Stimulated activated CD8-positive, alpha-beta memory T cell treated with anti-CD3 and anti-CD28 coated beads, Interleukin-7, amount 100 ng/mL, for 4 hours (primary cell): ENCODE measurements at regions not wholly inside any gene's neighbourhood (a gene's known extent, or its start where the extent isn't known, plus 50 kb on each side); places are given as distances from the start of the nearest gene placed in this dataset.
"Not testable (repeated sequence)": the region's sequence is repeated elsewhere in the genome, so short reads cannot be mapped to it uniquely, and the experiment has no call there.

Experiments
- DNase-seq, 2 donors: peaks; one replicate each; pipeline ENCODE4 v3.0.0-alpha.2; 2020; ENCODE audit warnings: low read depth in 2 of 2

DNA sequence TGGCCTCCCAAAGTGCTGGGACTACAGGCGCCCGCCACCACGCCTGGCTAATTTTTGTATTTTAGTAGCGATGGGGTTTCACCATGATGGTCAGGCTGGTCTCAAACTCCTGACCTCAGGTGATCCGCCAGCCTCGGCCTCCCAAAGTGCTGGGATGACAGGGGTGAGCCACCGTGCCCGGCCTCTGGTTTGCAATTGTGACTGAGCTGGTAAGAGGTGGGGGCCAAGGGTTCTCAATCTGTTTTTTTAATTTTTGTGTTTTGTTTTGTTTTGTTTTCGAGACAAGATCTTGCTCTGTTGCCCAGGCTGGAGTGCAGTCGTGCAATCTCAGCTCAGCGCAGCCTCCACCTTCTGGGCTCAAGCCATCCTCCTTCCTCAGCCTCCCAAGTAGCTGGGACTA, 196.2 kb downstream of the CRLF2 start:
- DNase-seq = not testable (repeated sequence)

DNA sequence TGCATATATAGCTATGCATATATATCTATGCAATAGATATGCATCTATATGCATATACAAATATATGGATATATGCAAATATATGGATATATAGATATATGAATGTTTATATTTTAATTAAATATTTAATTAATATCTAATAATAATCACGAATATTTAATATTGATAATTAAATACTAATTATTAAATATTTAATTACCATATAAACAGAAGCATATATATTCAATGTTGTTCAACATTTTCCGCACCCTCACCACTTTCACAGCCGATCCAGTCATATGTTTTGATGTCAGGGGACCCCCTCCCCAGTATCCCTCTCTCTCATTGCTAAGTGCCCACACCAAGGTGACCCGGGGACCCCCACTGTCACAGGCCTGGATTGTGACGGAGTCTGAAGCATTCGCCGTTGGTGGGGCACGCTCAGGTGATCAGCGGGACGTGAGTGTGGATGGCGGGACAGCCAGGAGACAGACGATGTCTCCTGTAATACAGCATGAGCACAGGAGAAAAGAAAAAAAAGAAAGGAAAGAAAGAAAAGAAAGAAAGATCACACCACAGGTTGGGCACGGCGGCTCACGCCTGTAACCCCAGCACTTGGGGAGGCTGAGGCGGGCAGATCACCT, 199.7 kb downstream of the CRLF2 start:
- no peak for DNase-seq

DNA sequence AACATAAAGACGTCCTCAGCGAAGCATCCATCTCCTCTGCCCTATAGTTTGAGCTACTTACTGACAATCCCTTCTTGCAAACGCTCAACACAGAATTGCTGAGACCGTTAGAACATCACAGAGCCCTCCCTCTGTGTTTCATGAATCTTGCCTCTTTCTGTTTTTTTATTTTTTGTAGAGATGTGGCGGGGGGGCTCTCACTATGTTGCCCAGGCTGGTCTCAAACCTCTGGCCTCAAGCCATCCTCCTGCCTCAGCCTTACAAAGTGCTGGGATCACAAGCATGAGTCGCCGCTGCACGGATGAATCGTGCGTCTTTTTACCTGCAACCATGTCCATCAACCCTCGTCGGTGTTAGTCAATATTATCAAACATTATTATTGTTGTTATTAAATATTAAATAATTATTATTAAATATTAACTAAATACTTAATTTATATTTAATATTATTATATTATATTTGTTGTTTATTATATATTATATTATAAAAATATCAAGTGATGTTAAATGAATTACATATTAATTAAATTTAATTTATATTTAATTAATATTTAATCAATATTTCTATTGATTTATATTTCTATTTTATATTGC, 200.7 kb downstream of the CRLF2 start:
- no peak for DNase-seq

DNA sequence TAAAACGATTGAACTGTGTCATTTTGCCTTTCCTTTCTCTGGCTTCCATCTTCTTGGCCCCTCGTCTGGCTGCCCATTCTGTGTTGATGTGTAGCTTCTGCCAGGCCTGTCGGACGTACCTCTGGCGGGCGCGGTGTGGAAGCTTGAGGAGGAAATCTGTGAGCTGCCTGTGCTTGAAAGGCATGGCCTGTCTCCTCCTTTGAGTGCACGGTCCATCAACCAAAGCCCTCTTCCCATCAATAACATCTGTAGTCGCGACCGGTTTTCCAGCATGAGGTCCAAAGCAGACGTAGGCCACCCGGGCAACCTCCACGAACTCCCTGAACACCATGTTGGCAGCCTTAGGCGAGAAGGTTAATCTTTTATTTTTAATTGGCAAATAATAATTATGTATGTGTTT, 202.7 kb downstream of the CRLF2 start:
- no peak for DNase-seq

DNA sequence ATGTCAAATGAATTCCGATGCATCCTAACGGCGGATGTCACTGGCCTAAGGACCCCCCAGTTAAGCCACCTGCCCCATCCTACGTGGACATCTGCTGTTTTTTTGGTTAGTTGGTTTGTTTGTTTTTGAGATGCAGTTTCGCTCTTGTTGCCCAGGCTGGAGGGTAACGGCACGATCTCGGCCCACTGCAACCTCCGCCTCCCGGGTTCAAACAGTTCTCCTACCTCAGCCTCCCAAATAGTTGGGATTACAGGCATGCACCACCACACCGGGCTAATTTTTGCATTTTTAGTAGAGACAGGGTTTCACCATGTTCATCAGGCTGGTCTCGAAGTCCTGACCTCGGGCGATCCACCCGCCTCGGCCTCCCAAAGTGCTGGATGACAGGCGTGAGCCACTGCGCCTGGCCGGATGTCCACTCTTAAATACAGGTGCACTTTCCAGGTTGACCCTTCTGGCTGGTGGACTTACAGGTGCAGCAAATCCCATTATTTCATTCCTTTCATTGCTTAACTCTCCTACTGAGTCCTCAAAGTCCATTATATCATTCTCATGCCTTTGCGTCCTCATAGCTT, 206.2 kb downstream of the CRLF2 start:
- no peak for DNase-seq

DNA sequence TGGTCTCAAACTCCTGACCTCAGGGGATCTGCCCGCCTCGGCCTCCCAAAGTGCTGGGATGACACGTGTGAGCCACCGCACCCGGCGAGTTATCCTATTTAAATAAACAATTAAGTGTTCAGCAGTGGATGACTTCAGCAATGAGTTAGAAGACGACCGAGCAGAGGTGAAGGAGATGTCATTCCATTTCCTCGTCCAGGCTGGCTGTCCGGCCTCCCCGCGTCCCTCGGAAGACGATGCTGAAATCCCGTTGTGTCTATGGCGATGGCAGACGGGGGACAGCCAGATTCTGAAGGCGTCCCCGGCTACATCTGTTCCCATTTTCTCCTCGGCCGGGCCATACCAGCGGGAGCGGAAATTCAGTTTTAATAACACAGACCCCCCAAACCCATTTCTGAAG, 209.8 kb downstream of the CRLF2 start:
- DNase-seq = no peak

DNA sequence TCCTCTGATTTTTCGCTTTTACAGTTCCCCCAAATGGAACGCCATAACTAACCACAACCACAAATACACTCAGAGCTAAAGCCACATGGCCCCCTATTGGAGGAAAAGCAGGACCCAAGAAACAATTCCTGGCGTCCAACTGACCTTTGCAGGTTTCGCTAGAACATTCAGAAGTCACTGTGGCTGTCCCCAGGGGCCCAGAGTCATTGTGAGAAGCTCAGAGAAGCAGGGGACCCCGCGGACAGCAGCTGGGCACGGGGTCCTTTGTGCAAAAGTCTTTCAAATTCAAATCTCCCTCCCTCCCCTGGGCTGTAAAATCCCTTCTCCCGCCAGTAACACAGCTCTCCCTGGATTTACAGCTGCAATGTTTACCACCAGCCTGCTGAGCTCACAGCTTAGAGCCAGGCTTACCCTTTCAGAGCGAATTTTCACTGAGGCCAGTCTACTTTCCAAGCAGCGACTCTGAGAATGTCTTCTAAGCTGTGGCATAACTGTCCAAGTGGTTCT, 214.8 kb downstream of the CRLF2 start:
- DNase-seq = no peak

DNA sequence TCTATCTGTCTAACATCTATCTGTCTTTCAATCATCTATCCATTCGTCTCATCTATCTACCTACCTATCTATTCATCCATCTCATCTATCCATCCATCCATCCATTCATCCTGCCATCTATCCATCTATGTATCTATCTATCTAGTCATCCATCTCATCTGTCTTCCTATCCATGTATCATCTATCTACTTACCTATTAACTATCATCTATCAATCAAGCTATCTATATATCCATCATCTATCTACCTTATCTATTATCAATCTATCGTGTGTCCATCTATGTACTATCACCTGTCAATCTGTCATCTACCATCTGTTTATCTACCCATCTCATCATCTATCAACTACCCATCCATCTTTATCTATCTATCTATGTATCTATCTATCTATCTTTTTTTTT, 217.7 kb downstream of the CRLF2 start:
- DNase-seq = no peak

DNA sequence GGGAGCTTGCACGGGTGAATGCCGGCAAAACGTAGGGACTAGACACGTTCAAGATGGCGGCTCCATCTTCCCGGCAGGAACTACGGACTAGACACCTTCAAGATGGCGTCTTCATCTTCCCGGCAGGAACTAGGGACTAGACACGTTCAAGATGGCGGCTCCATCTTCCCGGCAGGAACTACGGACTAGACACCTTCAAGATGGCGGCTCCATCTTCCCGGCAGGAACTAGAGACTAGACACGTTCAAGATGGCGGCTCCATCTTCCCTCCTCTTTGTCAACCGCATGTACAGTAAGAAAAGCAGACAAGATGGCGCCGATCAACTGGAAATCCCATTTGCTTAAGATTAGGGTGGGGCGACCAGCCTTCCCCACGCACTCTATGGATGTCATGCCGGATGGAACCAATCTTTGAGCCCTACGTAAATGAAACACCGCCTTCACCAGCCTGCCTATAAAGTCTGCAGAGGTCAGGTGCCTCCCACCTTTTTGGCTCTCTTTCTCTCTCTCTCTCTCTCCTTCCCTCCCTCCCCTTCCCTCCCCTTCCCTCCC, 222.4 kb downstream of the CRLF2 start:
- peak; percentile 6 to 72 for DNase-seq

DNA sequence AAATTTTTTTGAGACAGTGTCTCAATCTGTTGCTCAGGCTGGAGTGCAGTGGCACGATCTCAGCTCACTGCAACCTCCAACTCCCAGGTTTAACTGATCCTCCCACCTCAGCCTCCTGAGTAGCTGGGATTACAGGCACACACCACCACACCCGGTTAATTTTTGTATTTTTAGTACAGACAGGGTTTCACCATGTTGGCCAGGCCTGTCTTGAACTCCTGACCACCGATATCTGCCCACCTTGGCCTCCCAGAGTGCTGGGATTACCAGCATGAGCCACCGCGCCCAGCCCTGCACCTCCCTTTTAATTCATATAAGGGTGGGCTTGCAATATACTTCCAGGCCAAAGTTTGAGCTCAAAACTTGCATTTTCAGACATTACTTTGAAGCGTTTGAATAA, 223.9 kb downstream of the CRLF2 start:
- not testable (repeated sequence) for DNase-seq

DNA sequence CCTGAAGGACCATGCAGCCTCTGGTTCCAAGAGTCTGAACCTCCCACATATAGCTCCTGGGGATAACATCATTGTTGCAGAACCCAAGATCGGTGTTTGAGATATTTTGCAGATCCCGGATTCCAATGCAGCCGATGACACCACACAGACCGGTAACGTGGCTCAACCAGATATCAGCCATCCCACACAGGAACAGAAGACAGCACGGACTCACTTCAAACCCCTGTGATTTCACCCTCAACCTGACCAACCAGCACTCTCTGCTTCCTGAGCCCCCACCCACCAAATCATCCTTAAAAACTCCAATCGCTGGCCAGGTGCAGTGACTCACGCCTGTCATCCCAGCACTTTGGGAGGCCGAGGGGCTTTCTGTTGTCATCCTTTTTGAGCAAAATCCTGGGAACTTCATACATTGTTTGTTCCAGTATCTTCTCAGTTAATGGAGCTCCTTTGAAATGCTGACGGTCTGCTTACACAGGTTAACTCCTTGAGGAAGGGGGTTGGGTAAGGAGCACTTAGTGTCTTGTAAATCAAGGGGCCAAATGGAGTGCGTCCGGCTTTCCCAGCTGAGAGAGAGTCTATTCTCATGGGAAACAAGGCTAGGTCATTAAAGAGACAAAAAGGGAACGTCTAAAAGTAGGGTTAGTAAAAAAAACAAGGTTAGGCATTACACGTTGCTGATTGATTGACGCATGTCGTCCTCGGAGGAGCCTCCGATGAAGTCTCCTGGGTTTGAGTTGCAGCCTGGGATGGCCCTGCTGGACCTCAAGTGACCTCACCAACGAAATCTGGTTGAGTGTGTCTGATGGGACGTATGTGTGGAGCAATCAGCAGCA, 230.4 kb downstream of the CRLF2 start:
- no peak for DNase-seq

DNA sequence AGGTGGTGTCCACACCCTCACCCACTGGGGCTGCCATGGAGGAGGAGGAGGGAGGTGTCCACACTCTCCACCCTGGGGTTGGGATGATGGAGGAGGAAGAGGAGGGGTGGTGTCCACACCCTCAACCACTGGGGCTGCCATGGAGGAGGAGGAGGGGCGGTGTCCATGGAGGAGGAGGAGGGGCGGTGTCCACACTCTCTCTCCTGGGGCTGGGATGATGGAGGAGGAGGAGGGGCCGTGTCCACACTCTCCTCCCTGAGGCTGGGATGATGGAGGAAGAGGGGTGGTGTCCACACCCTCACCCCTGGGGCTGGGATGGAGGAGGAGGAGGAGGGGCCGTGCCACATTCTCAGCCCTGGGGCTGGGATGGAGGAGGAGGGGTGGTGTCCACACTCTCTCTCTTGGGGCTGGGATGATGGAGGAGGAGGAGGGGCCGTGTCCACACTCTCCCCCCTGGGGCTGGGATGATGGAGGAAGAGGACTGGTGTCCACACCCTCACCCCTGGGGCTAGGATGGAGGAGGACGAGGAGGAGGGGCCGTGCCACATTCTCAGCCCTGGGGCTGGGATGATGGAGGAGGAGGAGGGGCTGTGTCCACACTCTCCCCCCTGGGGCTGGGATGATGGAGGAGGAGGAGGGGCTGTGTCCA, 231.7 kb downstream of the CRLF2 start:
- DNase-seq = no peak

DNA sequence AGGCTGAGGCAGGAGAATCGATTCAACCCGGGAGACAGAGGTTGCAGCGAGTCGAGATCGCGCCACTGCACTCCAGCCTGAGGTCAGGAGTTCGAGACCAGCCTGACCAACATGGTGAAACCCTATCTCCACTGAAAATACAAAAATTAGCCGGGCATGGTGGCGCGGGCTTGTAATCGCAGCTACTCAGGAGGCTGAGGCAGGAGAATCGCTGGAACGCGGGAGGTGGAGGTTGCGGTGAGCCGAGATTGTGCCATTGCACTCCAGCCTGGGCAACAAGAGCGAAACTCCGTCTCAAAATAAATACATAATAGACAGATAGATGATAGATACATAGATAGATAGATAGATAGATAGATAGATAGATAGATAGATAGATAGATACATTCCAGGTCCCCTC, 233.3 kb downstream of the CRLF2 start:
- DNase-seq = not testable (repeated sequence)

DNA sequence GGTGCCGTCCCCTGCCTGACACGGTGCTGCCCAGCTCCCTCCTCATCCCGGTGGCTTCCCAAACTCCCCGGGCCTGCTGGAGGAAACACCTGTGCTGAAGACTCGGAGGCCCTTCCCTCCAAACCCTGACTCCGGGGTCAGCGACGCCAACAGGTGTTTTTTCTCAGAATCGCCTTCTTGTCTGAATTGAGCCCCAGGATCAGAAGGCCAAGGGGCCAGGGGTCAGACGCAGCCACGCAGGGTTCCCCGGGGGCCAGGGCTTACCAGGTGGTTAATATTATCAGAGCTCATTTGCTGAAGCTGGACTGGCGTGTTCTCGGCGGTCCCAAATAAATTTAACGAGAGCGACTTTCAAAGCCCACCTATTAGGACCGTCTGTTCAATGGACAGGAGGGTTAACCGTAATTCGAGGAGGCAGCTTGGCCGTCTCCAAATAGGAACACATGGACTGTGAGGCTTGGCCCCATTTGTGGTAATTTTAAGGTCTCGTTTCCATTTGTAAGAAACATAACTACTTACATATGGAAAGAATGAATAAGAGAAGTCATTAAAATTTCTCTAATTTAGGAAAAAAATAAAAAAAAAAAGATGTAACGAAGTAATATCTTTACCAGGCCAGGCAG, 239.3 kb downstream of the CRLF2 start:
- no peak for DNase-seq

DNA sequence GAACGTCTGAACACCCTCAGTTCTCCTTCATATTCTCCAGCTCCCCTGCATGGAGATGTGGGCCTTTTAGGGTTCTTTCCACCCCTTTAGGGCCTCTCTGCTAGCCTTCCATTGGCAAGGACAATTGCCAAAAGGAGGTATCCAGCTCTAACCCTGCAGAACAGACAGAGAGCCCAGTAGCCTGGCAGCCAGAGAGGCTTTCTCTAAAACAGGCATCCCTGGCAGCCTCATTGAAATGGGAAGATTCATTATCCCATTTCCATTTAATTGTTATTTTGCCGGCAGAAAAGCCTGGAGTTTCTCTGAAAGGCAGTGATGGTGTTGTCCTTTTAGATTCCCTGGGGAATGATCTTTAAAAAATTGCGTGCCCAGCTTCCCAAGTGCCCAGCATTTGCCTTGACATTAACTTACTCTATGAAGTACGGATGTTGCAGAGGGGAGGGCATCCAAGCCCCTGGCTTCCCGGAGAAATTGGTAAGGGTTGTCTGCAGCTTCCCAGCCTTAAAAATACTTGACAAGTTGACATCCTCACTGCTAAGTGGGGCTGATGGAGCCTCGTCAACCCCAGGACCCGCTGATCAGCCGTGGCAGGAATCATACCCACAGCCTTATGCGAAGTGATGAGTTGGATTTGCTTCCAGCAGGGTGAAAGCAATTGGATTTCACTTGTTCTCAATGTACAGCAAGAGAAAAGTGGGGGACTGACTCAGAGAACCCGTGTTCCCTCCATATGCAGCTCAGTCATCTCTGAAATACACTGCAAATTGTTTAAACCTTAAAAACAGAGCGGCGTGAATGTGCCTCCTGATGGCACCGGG, 244.1 kb downstream of the CRLF2 start:
- no peak for DNase-seq

DNA sequence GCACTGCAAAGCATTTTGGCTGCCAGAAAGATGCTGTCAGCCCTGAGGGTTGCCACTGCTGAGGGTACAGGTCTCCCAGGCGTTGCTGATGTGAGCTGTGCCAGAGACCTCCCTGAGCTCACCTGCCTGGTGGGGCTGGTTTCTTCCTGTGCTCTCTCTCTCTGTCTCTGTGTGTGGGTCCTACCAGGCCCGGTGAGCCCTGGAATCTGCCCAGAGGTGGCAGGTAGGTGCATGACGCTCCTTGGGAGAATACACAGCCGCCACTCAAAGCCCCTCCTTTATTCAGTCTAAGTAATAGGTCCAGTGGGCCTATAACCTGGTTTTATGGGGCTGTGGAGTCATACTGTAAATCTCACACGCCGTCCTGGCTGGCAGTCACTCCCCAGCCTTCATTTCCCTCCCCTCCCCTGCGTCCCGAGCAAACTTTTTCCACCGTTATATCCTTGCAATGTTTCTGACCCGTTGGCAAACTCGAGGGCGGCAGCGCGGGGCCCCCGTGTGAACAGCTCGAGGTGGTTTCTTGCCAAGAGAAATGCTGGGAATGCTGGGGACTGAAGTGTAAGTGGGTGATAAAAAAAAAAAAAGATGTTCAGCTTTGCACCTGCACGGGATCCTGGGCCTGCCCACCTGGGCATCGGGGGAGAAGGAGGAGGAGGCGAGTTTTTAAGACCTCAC, 245.9 kb downstream of the CRLF2 start:
- no peak for DNase-seq

DNA sequence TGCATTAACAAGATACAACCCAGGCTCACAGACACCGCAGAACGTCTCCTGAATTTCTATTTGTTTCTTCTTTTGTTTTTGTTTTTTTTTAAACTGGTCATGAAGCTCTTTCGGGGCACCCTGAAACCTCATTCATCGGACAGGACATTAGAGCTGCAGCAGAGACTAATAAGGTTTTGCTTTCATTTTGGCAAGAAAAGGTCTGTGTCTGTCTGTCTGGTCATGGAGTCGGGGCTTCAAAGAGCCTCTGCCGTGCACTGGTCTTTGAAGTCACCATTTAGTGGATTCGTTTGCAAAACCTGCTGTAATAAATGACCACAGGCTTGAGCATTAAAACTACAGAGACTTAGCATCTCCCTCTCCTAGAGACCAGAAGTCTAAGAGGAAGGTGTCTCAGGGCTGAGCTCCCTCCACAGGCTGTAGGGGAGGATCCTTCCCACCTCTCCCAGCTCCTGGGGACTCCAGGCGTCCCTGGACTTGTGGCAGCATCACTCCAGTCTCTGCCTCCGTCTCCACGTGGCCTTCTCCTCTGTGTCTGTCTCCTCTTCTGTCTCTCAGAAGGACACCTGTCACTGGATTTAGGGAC, 247.5 kb downstream of the CRLF2 start:
- DNase-seq = no peak

DNA sequence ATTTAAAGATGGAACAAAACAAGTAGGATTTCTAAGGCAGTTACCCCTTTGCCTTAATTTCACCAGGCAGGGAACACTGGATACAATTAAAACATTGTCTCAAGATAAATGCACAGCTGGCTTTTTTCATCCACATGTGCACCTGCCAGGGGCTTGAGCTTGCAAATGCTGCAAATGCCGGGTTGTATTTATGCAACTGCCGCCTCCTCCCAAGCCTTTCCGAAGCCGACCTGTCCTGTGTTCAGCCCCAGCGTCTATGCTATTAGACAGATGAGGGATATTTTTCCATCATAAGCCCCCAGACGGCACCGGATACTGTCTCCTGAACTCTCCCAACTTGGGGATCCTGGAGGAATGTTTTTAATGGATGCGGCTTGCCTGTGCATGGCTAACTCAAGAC, 251.6 kb downstream of the CRLF2 start:
- DNase-seq = no peak

DNA sequence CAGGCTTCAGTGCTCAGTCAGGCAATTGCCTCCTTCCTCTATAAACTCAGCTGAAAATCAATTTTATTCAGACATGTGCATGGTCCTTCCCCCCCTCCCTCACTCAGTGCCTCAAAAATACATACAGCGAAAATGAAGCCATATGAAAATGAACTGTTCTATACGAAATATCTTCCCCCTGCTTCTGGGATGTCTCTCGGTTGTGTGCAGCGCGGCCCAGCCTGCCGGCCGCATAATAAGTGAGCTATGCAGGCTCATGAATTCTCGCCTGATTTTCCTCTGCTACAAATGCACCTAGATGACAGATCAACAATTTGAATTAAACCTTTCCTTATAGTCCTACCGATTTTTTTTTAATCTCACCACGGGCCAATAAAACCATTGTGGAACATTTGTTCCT, 252.9 kb downstream of the CRLF2 start:
- DNase-seq = no peak
